ENCODE measurements at regions not wholly inside any gene's neighbourhood (a gene's known extent, or its start where the extent isn't known, plus 50 kb on each side); places are given as distances from the start of the nearest gene placed in this dataset.

DNA sequence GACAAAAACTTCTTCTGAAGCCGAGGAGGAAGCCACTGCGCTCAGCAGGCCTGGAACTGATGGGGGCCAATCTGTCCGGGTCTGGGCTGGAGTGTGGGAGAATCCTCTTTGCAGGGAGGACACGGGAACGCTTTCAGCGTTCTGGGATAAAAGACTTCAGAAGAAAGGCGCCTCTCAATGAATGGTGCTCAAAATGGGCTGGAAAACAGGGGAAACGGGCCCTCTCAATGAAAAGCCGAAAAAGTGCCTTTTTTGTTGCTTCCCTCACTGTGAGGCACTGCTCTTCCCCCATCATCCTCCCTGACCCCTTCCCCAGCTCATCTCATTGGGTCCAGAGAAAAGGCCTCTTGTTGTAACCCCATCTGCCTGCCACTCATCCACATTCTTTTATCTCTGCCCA, 119.5 kb upstream of the LRIG1 start:
- no peak for TF ChIP-seq CTCF (IDR thresholded peaks at IDR 0.05; ENCODE audit: low read length)
- TF ChIP-seq EZH2 (IDR thresholded peaks at IDR 0.05; ENCODE audit: borderline replicate concordance, low read length) = no peak
